GM12892 (cell line): ENCODE measurements at regions not wholly inside any gene's neighbourhood (a gene's known extent, or its start where the extent isn't known, plus 50 kb on each side); places are given as distances from the start of the nearest gene placed in this dataset.

Experiments used
- POLR2A ChIP-seq: IDR thresholded peaks from 2 replicates; pipeline ENCODE4 v1.6.1; 2011; ENCODE audit warnings: low read depth, low read length, control low read depth
- POLR2AphosphoS5 ChIP-seq: IDR thresholded peaks from 2 replicates; pipeline ENCODE4 v1.6.1; 2011; ENCODE audit warnings: low read depth, low read length, control low read depth

GRCh38 chr17:56723421-56723820 is 110.3 kb downstream of the C17orf67 start:
- TF ChIP-seq POLR2A (no peak), POLR2AphosphoS5 (no peak)
